PC-9 (cell line): ENCODE measurements at regions not wholly inside any gene's neighbourhood (a gene's known extent, or its start where the extent isn't known, plus 50 kb on each side); places are given as distances from the start of the nearest gene placed in this dataset.

Experiments used
- BruUV-seq: library from RNA; stranded (reverse); fragments of 400-500 nt; replicated peaks from 2 replicates; lab custom pipeline; 2021; lab: Mats Ljungman, UMichigan
- CTCF ChIA-PET: fragments of 300-600 bp; sonication (Branson Sonifier 250); formaldehyde crosslinking; loops from one replicate; lab custom pipeline; 2022; ENCODE audit warnings: antibody characterized with exemption; lab: Charles Lee
- POLR2A ChIA-PET: fragments of 300-600 bp; sonication (Branson Sonifier 250); formaldehyde crosslinking; loops from one replicate; lab custom pipeline; 2022; ENCODE audit warnings: antibody characterized with exemption; ENCODE audit not compliant: unreplicated experiment; lab: Charles Lee
- DNase-seq, 2 experiments: peaks; one replicate each; pipeline versions ENCODE4 v3.0.0 to v3.0.0-alpha.2; 2015 to 2022; ENCODE audit warnings: mixed read lengths in 1 of 2
- H2AFZ ChIP-seq: fragments of 200-600 bp; sonication (generic); 2 replicates; pipeline ENCODE4 v1.8.1; 2017; ENCODE audit warnings: antibody characterized with exemption
- H3F3A ChIP-seq: fragments of 200-600 bp; sonication (generic); 2 replicates; pipeline ENCODE4 v1.8.1; 2017; ENCODE audit warnings: antibody characterized with exemption, mild to moderate bottlenecking, low read depth; ENCODE audit not compliant: insufficient read depth
- H3K27ac ChIP-seq: fragments of 200-600 bp; sonication (generic); 2 replicates; pipeline ENCODE4 v1.6.1; 2016; ENCODE audit warnings: mixed run types
- H3K27me3 ChIP-seq: fragments of 200-600 bp; sonication (generic); 2 replicates; pipeline ENCODE4 v1.6.1; 2016; ENCODE audit warnings: low read depth, mixed run types; ENCODE audit not compliant: insufficient read depth
- H3K36me3 ChIP-seq: fragments of 200-600 bp; sonication (generic); 2 replicates; pipeline ENCODE4 v1.6.1; 2016; ENCODE audit warnings: low read depth, mixed run types
- H3K4me1 ChIP-seq: fragments of 200-600 bp; sonication (generic); replicated peaks from 2 replicates; pipeline ENCODE4 v1.6.1; 2016; ENCODE audit warnings: mixed run types; ENCODE audit not compliant: insufficient read depth
- H3K4me2 ChIP-seq: fragments of 200-600 bp; sonication (generic); 2 replicates; pipeline ENCODE4 v1.6.1; 2017; ENCODE audit warnings: mixed run types
- H3K4me3 ChIP-seq: fragments of 200-600 bp; sonication (generic); 2 replicates; pipeline ENCODE4 v1.6.1; 2016; ENCODE audit warnings: mixed run types
- H3K79me2 ChIP-seq: fragments of 200-600 bp; sonication (generic); 2 replicates; pipeline ENCODE4 v1.6.1; 2017; ENCODE audit warnings: low read depth, mixed run types
- H3K9me2 ChIP-seq: fragments of 200-600 bp; sonication (generic); 2 replicates; pipeline ENCODE4 v1.8.1; 2017; ENCODE audit warnings: mild to moderate bottlenecking; ENCODE audit not compliant: insufficient read depth
- H3K9me3 ChIP-seq: fragments of 200-600 bp; sonication (generic); 2 replicates; pipeline ENCODE4 v1.8.1; 2016; ENCODE audit warnings: low read depth; ENCODE audit not compliant: insufficient read depth
- H4K20me1 ChIP-seq: fragments of 200-600 bp; sonication (generic); 2 replicates; pipeline ENCODE4 v1.8.1; 2017; ENCODE audit not compliant: insufficient read depth
- EZH2 ChIP-seq: fragments of 200-600 bp; sonication (generic); IDR thresholded peaks from 2 replicates; pipeline ENCODE4 v1.8.0; 2017; ENCODE audit warnings: antibody characterized with exemption, low read depth
- intact Hi-C: fragments of 100-400 bp; cut with micrococcal nuclease; formaldehyde crosslinking; loops from one replicate; pipeline ENCODE4 v1.10.0; 2022; ENCODE audit not compliant: unreplicated experiment
- TF ChIP-seq, protein P1 (sequence below): fragments of 200-600 bp; sonication (generic); conservative IDR thresholded peaks from 2 replicates; pipeline ENCODE4 v1.6.1; 2017; ENCODE audit warnings: mixed run types, antibody characterized with exemption, mild to moderate bottlenecking, moderate library complexity

DNA sequence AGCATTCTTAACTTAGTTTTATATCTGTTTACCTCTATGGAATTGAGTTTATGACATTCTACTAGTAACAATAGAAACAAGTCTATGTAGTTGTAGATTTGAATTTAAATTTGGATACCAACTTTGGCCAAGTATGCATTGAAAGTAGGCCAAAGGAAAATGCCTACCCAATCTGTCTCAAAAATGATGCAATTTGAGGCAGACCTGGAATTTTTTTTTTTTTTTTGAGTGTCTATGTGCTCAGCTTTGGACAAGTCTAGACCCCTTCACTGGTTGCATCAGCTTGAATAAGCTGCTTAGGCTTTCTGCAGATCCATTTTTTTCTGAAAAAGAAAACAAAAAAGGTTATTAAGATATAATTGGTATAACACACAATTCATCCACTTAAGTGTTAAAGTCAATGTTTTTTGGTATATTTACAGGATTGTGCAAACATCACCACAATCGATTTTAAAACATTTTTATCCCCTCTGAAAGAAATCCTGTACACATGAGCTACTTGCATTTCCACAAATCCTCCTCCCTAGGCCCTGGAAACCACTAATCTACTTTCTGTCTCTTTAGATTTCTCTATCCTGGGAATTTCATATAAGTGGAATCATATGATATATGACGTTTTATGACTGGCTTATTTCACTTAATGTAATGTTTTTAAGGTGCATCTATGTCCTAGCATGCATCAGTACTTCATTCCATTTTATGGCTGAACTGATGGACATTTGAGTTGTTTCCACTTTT lies 185.1 kb upstream of the CCDC68 start:
- H3K9me2 ChIP-seq = no peaks in the 10 kb centered on the region
- no peaks in the 10 kb centered on the region for H3K36me3 ChIP-seq
- H3K27ac ChIP-seq = no peak overlapping the region
- POLR2A ChIA-PET = no interaction called here
- H3K79me2 ChIP-seq = no peaks in the 10 kb centered on the region
- H3K4me1 ChIP-seq = no peaks in the 10 kb centered on the region
- intact Hi-C loops = no loop called here
- no peaks in the 10 kb centered on the region; the same call in 1 of the 2 replicates for H3K27me3 ChIP-seq
- H2AFZ ChIP-seq = no peak overlapping the region
- TF ChIP-seq, protein P1, sequence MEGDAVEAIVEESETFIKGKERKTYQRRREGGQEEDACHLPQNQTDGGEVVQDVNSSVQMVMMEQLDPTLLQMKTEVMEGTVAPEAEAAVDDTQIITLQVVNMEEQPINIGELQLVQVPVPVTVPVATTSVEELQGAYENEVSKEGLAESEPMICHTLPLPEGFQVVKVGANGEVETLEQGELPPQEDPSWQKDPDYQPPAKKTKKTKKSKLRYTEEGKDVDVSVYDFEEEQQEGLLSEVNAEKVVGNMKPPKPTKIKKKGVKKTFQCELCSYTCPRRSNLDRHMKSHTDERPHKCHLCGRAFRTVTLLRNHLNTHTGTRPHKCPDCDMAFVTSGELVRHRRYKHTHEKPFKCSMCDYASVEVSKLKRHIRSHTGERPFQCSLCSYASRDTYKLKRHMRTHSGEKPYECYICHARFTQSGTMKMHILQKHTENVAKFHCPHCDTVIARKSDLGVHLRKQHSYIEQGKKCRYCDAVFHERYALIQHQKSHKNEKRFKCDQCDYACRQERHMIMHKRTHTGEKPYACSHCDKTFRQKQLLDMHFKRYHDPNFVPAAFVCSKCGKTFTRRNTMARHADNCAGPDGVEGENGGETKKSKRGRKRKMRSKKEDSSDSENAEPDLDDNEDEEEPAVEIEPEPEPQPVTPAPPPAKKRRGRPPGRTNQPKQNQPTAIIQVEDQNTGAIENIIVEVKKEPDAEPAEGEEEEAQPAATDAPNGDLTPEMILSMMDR = no peak
- TF ChIP-seq EZH2 = no peak
- peaks cover 4% of the 10 kb centered on the region; the same call in 1 of the 2 replicates for H3K9me3 ChIP-seq
- H3K4me3 ChIP-seq = no peak overlapping the region
- CTCF ChIA-PET = no interaction called here
- DNase-seq = no peak
- H3K4me2 ChIP-seq = no peak overlapping the region
- no peaks in the 10 kb centered on the region for H3F3A ChIP-seq
- BruUV-seq = no TSS peak
- H4K20me1 ChIP-seq = no peaks in the 10 kb centered on the region

DNA sequence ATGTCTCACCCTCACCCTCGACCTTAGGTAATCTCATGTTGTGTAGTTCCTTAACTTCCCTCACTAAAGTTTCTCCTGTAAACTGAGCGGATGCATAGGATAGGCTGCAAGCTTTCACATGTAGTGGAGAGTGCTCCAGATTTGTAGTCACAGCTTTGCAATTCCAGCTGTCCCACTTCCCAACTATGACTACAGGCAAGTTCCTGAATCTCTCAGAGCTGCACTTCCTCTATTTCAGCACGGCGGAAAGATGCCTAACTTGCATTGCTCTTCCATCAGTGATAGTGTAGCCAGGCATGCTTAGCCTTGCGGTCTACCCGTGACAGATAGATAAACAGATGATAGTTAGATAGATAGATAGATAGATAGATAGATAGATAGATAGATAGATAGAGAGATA lies 183.1 kb upstream of the CCDC68 start:
- ChIA-PET POLR2A (no interaction called here), CTCF (interaction anchor here (0.7 kb wide), 1 partner anchor 698 kb away, joined by 4 read pairs; no protein-coding TSS in a partner anchor)
- no peak for TF ChIP-seq EZH2
- TF ChIP-seq, protein P1 = no peak
- Histone ChIP-seq H3K36me3 (no peaks in the 10 kb centered on the region), H3K27me3 (no peaks in the 10 kb centered on the region; the same call in 1 of the 2 replicates), H3K4me2 (no peak overlapping the region), H3F3A (no peaks in the 10 kb centered on the region), H3K9me3 (peaks cover 4% of the 10 kb centered on the region; the same call in 1 of the 2 replicates), H3K79me2 (no peaks in the 10 kb centered on the region), H4K20me1 (no peaks in the 10 kb centered on the region), H2AFZ (no peak overlapping the region), H3K9me2 (no peaks in the 10 kb centered on the region), H3K27ac (no peak overlapping the region), H3K4me3 (no peak overlapping the region), H3K4me1 (no peaks in the 10 kb centered on the region)
- BruUV-seq = no TSS peak
- DNase-seq = no peak
- intact Hi-C loops = no loop called here

DNA sequence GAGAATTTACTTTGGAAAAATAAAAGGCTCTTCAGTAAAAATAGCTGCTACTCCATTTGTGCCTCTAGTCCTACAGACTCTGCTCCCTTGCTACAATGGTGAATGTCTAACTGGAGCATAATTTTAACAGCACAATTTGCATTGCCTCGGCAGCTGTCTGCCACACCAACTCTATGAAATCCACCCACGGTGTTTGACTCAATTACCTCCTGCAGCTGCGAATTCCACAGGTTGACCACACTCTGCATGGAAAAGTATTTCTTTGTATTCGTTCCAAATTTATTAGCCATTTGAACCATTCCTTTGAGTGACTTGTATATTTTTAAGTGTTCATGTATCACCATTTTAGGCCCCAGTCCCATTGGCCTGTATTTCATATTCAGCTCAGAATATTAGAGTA lies 182.1 kb upstream of the CCDC68 start:
- Histone ChIP-seq H3K9me3 (peaks cover 4% of the 10 kb centered on the region; the same call in 1 of the 2 replicates), H3K4me1 (no peaks in the 10 kb centered on the region), H3K4me2 (no peak overlapping the region), H2AFZ (no peak overlapping the region), H4K20me1 (no peaks in the 10 kb centered on the region), H3F3A (no peaks in the 10 kb centered on the region), H3K36me3 (no peaks in the 10 kb centered on the region), H3K27ac (no peak overlapping the region), H3K4me3 (no peak overlapping the region), H3K79me2 (no peaks in the 10 kb centered on the region), H3K9me2 (no peaks in the 10 kb centered on the region), H3K27me3 (no peaks in the 10 kb centered on the region; the same call in 1 of the 2 replicates)
- no TSS peak for BruUV-seq
- ChIA-PET POLR2A (no interaction called here), CTCF (no interaction called here)
- TF ChIP-seq, protein P1 = no peak
- TF ChIP-seq EZH2 = no peak
- DNase-seq = no peak
- intact Hi-C loops = no loop called here
